ENCODE measurements at regions not wholly inside any gene's neighbourhood (a gene's known extent, or its start where the extent isn't known, plus 50 kb on each side); places are given as distances from the start of the nearest gene placed in this dataset.

GRCh38 chrX:40471965-40472648 lies 108.7 kb upstream of the ATP6AP2 start:
- TF ChIP-seq, protein P1, sequence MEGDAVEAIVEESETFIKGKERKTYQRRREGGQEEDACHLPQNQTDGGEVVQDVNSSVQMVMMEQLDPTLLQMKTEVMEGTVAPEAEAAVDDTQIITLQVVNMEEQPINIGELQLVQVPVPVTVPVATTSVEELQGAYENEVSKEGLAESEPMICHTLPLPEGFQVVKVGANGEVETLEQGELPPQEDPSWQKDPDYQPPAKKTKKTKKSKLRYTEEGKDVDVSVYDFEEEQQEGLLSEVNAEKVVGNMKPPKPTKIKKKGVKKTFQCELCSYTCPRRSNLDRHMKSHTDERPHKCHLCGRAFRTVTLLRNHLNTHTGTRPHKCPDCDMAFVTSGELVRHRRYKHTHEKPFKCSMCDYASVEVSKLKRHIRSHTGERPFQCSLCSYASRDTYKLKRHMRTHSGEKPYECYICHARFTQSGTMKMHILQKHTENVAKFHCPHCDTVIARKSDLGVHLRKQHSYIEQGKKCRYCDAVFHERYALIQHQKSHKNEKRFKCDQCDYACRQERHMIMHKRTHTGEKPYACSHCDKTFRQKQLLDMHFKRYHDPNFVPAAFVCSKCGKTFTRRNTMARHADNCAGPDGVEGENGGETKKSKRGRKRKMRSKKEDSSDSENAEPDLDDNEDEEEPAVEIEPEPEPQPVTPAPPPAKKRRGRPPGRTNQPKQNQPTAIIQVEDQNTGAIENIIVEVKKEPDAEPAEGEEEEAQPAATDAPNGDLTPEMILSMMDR (IDR thresholded peaks at IDR 0.05; ENCODE audit: borderline replicate concordance), result peak; percentile 23

GRCh38 chrX:40470830-40471429 lies 109.8 kb upstream of the ATP6AP2 start:
- DNase-seq, result no peak
- H3K4me1 ChIP-seq, result peaks cover 17% of the 10 kb centered on the region
- TF ChIP-seq, protein P1 (IDR thresholded peaks at IDR 0.05; ENCODE audit: borderline replicate concordance), result no peak
- H3K27ac ChIP-seq (replicated peaks), result no peak overlapping the region
- no peaks in the 10 kb centered on the region for H3K9me3 ChIP-seq (replicated peaks)
- intact Hi-C loops (cut with micrococcal nuclease), result no loop called here
- no peaks in the 10 kb centered on the region for H3K27me3 ChIP-seq (ENCODE audit: low read depth)
- no peaks in the 10 kb centered on the region for H3K36me3 ChIP-seq
- no peak overlapping the region for H3K4me3 ChIP-seq

More at GRCh38 chrX:40471965-40472648, 108.7 kb upstream of the ATP6AP2 start:
- Histone ChIP-seq H3K4me3 (peak overlapping the region; percentile 21), H3K4me1 (peaks cover 17% of the 10 kb centered on the region), H3K36me3 (no peaks in the 10 kb centered on the region), H3K27me3 (ENCODE audit: low read depth) (no peaks in the 10 kb centered on the region), H3K9me3 (replicated peaks) (no peaks in the 10 kb centered on the region), H3K27ac (replicated peaks) (no peak overlapping the region)
- no peak for DNase-seq
- intact Hi-C loops (cut with micrococcal nuclease), result no loop called here

DNA sequence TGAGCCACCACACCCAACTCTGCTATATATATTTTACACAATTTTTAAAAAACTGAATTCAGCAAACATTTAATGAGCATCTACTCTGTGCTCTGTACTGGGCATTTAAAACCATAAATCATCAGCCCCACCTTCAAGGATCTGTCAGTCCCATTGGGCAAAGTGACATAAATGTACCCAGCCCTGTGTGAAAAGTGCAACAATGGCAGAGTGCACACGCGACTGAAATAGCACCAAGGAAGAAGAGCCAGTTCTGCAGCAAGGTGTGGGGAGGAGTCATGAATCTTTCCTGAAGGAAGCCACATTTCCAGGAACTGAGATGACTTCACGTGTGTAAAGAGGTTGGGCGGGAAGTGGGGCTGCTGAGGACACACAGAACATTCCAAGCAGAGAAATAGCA lies 111.5 kb upstream of the ATP6AP2 start:
- Histone ChIP-seq H3K9me3 (replicated peaks) (no peaks in the 10 kb centered on the region), H3K27me3 (ENCODE audit: low read depth) (no peaks in the 10 kb centered on the region), H3K4me3 (no peak overlapping the region), H3K27ac (replicated peaks) (no peak overlapping the region), H3K4me1 (peaks cover 17% of the 10 kb centered on the region), H3K36me3 (no peaks in the 10 kb centered on the region)
- intact Hi-C loops (cut with micrococcal nuclease), result no loop called here
- TF ChIP-seq, protein P1 (IDR thresholded peaks at IDR 0.05; ENCODE audit: borderline replicate concordance), result no peak
- DNase-seq, result no peak

DNA sequence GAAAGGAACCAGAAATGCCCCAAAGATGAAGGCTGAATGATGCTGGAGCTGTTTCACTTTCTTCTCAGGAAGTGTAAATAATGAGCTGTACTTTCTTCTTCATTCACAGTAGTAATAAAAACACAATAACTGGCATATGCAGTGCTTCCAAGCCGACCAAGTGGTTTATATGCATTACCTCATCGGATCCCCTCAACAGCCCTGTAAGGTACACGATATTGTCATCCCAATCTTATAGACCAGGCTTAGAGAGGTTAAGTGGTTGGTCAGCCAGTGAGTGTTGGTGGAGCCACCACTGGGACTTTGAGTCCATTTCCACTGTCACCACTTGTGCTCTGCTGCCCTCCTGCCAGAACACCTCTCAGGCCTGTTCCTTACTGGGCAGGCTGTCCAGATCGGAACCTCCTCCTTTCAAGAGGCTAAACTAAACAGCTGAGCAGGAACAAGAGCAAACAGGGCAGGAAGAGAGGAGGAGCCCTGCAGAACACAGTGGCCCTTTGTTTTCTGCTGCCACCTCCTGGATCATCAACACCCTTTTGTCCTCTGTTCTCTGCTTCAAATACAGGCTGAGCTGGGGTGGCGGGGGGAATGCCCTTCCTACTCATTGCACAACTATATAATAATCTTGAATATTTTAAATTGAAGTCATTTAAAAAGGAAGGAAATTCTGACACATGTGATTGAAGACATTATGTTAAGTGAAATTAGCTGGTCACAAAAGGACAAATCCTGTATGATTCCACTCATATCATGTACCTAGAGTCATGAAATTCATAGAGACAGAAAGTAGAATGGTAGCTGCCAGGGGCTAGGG lies 112.5 kb upstream of the ATP6AP2 start:
- Histone ChIP-seq H3K27me3 (ENCODE audit: low read depth) (no peaks in the 10 kb centered on the region), H3K4me3 (no peak overlapping the region), H3K4me1 (peaks cover 17% of the 10 kb centered on the region), H3K9me3 (replicated peaks) (no peaks in the 10 kb centered on the region), H3K36me3 (no peaks in the 10 kb centered on the region), H3K27ac (replicated peaks) (peak overlapping the region; percentile 48)
- intact Hi-C loops (cut with micrococcal nuclease), result no loop called here
- TF ChIP-seq, protein P1 (IDR thresholded peaks at IDR 0.05; ENCODE audit: borderline replicate concordance), result peak; percentile 50
- DNase-seq, result peak; percentile 24

DNA sequence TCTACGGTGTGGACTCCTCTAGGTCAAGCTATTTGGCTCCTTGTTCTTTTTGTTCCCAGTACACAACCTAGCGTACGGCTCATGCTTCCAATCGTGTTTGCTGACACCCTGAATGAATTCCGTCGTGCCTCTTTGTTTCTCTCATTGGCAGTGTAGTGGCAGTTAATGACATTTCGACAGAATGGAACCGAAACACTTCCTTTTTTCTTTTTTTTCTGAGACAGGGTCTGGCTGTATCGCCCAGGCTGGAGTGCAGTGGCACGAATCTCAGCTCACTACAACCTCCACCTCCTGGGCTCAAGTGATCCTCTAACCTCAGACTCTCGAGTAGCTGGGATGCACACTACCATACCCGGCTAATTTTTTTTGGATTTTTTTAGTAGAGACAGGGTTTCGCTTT lies 113.3 kb upstream of the ATP6AP2 start:
- no peak overlapping the region for H3K4me3 ChIP-seq
- H3K4me1 ChIP-seq, result peaks cover 16% of the 10 kb centered on the region
- no peaks in the 10 kb centered on the region for H3K9me3 ChIP-seq (replicated peaks)
- TF ChIP-seq, protein P1 (IDR thresholded peaks at IDR 0.05; ENCODE audit: borderline replicate concordance), result no peak
- no peaks in the 10 kb centered on the region for H3K36me3 ChIP-seq
- intact Hi-C loops (cut with micrococcal nuclease), result no loop called here
- H3K27ac ChIP-seq (replicated peaks), result no peak overlapping the region
- no peaks in the 10 kb centered on the region for H3K27me3 ChIP-seq (ENCODE audit: low read depth)
- DNase-seq, result no peak

Data from left ventricle myocardium inferior (tissue), 1 donor.